ENCODE measurements at regions not wholly inside any gene's neighbourhood (a gene's known extent, or its start where the extent isn't known, plus 50 kb on each side); places are given as distances from the start of the nearest gene placed in this dataset.

DNA sequence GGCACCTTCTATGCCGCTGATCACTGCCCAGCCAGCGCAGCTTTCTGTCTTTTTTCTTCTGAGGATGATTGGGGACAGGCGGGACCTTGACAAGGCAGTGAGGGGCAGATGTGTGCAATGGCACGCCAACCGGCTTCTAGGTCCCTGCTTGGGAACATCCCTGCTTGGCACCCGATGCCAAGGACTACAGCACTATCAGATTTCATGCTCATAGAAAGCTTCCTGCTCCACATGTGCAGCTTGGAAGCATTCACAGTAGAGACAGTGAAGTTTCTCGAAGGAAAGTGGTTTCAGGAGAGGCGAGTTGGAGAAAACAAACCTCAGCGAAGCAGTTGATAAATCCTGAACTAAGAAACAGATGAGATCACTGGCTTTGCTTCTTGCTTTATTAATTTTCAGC, 267.5 kb upstream of the HABP2 start:
- no peak for ATAC-seq
- DNase-seq (ENCODE audit: low spot score), result no peak

DNA sequence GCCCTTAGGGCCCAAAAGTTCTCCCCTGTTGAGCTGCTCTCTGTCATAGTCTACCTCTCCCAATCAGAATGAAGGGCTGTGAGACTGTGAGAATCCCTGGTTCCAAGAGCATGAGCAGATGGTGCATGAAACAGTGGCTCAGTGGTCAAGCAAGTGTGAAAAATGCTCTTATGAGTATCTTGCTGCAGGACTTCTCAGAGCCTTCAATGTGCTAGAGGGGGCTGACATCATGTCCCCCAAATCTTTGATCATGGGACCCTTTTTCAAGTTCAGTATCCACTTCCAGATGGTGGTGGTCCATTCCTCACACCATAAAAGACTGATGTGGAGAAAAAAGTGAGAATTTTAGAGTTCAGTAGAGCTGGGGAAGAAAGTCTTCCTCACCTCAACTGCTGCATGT, 265.3 kb upstream of the HABP2 start:
- ATAC-seq, result no peak
- no peak for DNase-seq (ENCODE audit: low spot score)

DNA sequence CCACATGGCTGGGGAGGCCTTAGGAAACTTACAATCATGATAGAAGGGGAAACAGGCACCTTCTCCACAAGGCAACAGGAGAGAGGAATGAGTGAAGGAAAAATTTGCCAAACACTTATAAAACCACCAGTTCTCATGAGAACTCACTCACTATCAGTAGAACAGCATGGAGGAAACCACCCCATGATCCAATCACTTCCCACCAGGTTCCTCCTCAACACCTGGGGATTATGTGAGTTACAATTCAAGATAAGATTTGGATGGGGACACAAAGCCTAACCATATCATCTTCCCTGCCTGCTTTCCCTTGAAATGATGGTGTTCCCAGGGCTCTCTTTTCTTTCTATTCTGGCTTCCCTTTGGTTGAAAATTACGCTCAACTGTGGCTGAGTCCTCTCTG, 262.7 kb upstream of the HABP2 start:
- no peak for ATAC-seq
- DNase-seq (ENCODE audit: low spot score), result no peak

DNA sequence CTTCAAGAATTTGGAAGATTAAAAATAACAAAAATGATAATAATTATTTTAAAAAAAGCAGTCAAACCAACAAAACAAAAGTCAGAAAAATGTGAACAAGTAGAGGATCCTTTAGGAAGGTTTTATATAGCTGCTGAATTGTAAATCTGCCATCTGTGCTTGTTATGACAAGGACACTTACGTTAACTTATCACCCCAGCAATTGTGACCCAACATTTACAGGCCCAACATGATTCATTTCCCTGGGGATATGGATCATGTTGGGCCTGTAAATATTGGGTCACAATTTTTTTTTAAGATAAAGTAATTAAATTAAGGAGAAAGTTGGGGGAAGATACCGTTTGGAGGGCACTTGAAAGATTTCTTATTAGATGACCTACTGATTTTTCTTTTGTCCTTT, 261.4 kb upstream of the HABP2 start:
- ATAC-seq (no peak), DNase-seq (ENCODE audit: low spot score) (no peak)

DNA sequence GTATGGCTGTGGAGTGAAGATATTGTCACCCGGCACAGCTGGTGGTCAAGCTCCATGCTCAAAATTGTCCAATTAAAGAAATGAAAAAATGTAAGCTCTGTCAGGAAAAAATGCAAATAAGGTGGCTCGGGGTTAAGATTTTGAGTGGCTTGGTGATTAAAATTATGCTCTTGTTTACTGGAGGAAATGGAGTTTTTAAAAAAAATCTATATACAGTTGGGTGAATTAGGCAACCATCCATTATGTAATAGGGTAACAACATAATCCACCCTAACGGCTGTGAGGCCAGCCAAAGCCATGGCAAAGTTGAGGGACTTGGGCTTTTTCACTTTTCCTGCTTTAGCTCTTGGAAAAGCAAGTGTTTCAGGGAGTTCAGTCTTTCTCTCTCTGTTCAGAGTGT, 260.8 kb upstream of the HABP2 start:
- ATAC-seq (no peak), DNase-seq (ENCODE audit: low spot score) (no peak)

DNA sequence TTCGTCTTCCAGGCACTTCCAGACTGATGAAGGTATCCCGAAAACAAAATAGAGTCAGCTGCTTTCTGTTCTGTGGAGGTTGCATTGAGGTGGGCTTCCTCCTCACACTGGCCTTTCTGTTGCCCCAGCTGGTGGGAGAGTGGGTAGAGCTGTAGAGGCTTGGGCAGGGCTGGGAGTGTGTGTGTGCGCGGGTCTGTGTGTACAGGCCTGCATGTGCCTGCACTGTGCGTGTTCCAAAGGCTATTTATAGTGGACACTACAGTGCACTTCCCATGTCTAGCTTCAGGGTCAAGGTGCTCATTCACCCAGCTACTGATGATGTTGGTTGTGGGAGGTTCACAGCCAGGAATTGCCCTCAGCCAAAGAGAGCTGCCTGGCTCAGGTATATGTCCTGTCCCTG, 260.1 kb upstream of the HABP2 start:
- no peak for DNase-seq (ENCODE audit: low spot score)
- no peak for ATAC-seq

DNA sequence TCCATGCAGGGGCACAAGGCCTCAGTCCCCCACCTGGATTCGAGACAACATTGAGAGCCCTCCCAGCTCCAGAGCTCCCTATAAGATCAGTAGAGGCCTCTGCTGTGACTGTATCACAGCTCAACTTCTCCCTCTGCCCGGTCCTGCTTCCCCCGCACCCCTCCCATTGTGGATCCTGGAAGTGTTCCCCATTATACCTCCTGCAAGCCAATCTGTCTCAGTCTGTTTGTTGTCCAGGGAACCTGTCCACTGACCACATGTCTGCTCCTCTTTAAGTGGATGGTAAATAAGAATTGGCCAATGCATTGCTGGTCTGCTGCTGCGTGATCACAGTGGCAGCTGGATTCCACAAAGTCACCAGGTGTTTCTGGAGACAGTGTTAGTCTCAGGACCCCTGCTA, 259.7 kb upstream of the HABP2 start:
- DNase-seq (ENCODE audit: low spot score), result no peak

DNA sequence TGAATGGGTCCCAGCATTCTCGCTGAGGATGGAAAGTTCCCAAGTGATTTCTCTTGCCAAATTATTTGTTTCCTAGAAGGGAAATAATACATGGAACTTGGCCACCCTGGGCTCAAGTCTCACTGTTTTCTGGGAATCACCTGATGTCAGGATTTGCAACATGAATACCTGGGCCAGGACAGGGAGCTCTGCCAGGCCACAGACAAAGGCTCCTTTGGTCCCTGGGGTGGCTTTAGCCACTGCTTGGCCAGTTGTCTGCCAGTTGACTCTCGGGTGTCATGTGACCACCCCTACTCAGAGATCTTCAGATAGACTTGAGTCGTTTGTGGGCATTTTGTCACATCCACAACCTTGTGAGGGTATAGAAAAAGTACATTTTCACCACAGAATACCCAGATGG, 258.0 kb upstream of the HABP2 start:
- ATAC-seq (no peak), DNase-seq (ENCODE audit: low spot score) (no peak)

More for the DNA sequence above, 259.7 kb upstream of the HABP2 start:
- ATAC-seq, result no peak

DNA sequence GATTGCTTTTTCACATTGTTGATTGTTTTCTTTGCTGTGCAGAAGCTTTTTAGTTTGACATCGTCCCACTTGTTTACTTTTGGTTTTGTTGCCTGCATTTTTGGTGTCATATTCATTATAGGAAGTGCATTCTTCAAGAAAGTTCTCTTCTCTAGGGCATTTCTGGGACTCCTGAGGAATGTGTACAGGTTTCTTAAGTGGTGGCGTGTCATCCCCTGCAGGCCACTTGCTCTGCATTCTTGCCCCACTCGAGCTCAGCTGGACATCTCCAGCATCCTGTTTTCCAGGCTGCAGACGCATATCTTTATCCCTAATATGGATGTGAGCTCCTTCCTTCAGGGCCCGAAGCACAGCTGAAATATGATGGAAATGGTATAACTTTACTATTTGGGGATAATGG, 255.6 kb upstream of the HABP2 start:
- ATAC-seq, result no peak

DNA sequence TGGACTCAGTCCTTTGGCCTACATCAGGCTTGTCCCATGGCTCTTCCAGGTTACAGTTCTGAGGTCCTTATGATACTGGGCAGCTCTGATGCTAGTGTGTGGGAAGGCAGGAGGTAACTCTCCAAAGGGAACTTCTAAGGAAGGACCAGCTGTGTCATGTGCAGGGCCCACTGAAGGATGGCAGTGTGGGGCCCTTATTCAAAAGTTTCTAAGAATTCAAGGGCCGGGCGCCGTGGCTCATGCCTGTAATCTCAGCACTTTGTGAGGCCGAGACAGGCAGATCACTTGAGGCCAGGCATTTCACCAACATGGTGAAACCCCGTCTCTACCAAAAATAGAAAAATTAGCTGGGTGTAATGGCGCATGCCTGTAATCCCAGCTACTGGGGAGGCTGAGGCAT, 254.2 kb upstream of the HABP2 start:
- ATAC-seq (no peak), DNase-seq (ENCODE audit: low spot score) (no peak)

More for the DNA sequence above, 255.6 kb upstream of the HABP2 start:
- DNase-seq (ENCODE audit: low spot score), result no peak

DNA sequence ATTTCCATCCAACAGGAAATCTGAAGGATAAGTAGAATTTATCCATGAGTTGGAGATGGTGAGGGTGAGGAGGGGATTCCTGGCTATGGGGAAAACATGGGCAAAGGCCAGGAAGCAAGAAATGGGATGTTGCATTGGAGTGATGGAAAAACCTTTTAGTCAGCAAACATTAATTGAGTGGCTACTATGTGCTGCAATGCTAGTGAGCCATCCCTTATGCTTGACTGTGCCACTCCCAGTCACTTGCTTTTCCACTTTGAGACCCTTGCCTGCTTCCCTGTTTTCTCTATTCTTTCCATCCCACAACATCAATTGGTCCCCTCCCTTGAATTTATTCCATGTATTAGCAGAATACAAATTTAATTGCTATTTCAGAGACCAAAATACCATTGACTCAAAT, 252.7 kb upstream of the HABP2 start:
- ATAC-seq, result no peak

DNA sequence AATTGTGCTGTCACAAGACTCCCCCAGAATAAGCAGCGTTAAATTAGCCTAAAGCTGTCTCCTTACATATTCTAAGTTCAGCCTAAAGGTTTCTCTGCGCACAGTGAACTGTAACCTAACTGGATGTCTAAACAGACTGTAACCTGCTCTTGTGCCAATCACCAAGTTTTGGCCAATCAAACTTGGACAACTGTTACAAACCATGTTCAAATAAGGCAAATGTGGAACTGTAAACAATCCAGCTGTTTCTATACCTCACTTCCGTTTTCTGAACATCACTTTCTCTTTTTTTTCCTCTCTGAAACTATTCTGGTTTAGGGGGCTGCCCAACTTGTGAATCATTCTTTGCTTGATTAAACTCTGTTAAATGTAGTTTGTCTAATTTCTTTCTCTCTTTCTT, 252.2 kb upstream of the HABP2 start:
- no peak for ATAC-seq
- no peak for DNase-seq (ENCODE audit: low spot score)

More for the DNA sequence above, 252.7 kb upstream of the HABP2 start:
- DNase-seq (ENCODE audit: low spot score), result no peak

DNA sequence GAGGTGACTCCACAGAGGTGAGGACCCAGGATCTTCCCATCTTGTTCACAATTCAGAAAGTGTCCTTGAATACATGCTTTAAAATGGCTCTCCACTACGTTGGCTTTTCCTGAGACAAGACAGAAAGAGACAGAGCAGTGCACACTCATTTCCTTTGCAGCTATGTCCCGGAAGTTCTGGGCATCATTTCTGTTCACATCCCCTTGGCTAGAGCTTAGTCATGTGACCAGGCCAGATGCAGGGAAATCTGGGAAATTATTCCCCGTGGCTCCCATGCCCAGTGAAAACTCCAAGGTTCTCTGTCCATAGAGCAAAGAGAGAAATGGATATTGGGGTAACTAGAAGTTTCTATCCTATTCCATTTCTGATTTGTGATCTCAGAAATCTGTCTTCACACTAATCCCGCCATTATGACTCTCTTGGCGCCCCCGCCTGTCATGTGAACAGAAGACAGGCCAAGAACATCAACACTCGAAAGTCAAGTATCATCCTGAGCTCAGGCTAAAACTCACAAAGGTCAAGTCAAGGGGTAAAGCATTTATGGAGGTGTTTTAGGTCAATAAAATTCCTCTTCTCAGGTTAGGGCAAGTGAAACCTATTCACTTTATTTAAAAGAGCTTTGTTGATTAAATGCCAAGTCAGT, 251.4 kb upstream of the HABP2 start:
- DNase-seq (ENCODE audit: low spot score) (no peak), ATAC-seq (no peak)

DNA sequence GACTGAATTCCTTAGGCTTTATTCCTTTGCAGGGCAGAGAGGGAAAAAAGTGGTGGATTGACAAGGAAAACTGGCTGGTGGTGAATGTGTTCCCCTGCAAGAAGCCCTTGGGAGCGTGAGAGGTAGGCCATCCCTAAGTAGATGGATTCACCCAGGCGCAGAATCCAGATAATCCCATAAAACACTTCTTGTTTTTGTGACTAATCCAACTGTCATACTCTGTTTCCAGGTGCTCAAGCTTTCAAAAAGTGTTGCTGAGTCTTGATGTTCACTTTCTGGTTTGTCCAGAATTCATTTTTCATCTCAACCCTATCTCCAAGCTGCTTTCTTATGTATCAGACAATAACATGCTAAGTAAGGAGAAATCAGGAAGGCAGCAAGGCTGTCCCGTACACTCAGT, 250.8 kb upstream of the HABP2 start:
- ATAC-seq (no peak), DNase-seq (ENCODE audit: low spot score) (no peak)

DNA sequence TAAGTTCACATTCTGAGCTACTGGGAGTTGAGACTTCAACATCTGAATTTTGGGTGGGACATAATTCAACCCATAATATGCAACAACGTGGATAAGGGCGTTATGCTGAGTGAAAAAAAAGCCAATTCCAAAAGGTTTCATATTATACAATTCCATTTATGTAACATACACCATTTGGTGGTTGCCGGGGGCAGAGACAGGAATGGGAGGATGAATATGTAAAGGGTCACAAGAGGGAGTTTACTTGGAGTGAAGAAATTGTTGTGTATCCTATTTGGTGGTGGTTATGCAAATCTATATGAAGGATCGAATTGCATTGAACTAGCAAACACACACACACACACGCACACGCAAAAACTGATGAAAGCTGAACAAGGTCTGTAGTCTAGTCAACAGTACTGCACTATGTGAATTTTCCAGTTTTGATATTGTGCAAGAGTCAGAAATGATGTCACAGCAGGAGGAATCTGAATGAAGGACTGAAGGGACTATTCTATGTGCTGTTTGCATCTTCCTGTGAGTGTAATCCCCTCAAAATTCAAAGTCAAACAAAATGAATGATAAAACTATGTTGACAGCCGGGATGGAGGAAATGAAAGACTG, 249.2 kb upstream of the HABP2 start:
- ATAC-seq (no peak), DNase-seq (ENCODE audit: low spot score) (no peak)

DNA sequence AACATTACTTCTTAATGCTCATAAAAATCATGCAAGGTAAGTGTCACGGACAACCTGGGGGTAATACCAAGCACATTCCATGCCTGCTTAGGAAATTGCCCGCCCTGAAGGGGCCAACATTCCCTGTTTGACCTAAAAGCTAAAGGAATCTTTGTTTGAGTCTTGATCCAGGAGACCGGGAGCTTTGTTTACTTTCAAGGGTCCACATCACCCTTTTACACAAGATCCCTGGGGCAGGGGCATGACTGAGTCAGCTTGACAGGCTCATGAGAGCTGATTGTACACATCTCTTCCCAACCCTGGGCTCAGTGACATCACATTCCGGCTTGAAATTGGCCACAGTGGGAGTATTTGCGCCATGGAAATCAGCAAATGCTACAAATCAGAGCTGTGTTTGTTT, 248.1 kb upstream of the HABP2 start:
- no peak for ATAC-seq

DNA sequence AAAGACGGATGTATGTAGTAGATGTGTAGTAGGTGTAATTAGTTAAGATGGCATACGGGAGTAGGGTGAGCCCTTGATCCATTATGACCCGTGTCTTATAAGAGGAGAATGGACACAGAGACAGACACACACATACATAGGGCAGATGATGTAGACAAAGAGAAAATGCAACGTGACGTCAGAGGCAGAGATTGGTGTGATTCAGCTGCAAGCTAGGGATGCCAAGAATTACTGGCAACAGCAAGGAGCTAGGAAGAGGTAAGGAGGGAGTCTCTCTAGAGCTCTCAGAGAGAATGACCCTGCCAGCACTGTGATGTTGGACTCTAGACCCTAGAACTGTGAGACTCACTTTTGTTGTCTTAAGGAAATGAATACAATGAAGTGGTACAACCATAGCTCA, 247.0 kb upstream of the HABP2 start:
- no peak for DNase-seq (ENCODE audit: low spot score)
- no peak for ATAC-seq

More for the DNA sequence above, 248.1 kb upstream of the HABP2 start:
- no peak for DNase-seq (ENCODE audit: low spot score)

DNA sequence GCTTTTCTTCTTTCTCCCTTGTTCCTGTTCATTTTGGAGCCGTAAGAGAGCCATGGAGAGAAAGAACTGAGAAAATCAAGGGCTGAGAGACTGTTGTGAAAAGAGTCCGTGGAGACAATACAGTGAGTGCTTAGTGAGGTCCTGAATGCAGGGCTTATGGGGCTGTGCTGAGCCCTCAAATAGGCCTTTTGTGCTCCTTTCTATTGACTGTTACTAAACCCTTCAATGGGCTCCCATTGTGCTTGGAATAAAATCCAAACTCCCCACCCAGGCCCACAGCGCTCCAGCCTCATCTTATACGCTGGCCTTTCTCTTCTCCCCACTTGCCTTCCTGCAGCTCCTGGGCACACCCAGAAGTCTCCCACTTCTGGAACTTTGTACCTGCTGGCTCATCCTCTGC, 243.1 kb upstream of the HABP2 start:
- ATAC-seq, result no peak
- no peak for DNase-seq (ENCODE audit: low spot score)

DNA sequence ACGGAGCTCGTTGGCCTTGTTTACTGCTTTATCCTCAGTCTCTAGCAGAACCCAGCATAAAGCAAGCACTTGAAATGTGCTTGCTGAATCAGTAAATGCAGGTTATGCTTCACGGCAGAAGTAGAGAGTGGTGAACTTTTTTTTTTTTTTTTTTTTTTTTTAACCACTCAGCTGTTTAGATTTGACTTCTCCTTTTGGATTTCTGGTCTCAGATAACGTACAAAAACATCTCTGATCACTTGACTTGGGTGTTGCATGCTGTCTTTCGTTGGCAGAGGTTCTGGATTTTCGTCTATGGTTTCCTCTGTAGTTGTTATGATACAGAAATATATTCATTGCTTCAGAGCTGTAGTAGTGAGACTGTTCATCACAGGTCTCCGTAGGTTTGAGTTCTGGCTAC, 242.5 kb upstream of the HABP2 start:
- ATAC-seq, result no peak
- DNase-seq (ENCODE audit: low spot score), result no peak

DNA sequence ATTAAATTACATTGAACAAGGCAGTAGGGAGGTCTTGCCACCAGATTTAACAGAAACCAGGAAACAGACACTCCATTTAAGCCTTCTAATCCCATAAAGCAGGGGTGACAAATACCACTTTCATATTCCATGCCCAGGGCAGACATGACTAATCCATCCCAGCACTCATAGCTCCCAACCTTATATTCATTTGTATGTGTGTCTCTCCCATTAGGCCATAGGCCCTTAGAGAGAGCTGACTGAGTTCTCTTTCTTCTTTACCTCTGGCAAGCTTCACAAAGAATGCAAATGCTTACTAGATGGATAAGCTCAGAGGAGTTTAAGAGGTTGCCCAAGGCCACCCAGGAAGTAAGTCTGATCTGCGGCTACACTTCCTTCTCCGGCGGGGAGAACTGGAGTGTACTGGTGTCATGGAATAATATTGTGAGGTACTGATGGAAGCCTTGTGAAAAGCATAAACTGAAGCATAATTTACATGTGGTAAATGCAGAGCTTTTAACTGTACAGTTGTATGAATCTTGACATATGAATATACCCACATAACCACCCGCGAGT, 239.7 kb upstream of the HABP2 start:
- ATAC-seq (no peak), DNase-seq (ENCODE audit: low spot score) (no peak)

DNA sequence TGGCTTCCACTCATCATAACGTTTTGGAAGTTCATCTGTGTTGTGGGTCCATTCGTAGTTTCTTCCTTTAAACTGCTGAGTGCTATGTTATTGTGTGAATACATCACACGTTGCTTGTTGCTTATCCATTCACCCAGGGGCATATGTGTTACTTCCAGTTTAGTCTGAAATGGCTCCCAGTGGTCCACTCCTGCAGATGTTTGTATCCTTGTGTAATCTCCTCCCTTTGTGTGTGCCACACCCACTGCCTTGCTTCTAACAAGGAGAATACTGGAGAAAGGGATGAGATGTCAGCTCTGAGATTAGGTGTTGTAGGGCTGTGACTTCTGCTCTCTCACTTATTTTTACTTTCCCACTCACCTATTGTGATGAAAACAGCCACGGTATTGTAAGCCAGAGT, 239.1 kb upstream of the HABP2 start:
- ATAC-seq, result no peak

DNA sequence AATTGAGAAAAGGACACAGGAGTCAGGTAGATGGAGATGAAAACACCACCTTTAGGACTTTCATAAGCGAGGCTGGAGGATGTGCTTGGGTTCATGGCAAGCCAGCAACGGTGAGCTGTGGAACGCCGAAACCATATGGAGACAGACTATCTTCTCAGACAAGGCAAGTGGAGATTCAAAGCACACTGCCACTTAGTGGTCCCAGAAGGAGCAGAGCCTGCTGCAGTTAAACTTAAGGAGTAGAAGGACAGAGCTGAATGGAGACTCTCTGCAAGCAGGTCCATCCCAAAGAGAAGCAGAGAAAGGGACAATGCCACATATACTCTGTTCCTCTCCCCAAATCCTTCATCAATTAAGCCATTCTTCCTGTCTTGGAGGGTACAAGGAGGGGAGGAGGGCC, 236.3 kb upstream of the HABP2 start:
- ATAC-seq (no peak), DNase-seq (ENCODE audit: low spot score) (no peak)

More for the DNA sequence above, 239.1 kb upstream of the HABP2 start:
- DNase-seq (ENCODE audit: low spot score), result no peak

DNA sequence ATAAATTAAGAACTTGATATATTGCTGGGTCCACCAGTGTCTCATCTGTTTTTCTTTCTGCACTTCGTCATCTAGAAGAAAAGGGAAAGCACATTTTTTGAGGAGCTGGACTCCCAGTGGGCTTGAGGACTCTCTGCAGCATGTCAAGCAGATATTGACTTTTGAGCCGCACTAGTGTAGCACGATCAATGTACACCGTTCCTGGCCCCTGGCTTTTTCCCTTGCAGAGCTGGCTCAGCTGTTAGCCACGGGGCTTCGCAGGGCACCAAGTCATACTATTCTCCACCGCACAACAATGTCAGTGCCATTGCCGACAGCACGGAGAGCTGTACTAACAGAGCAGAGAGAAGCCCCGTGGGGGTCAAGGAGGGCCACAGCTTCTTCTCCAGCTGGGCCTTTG, 235.4 kb upstream of the HABP2 start:
- DNase-seq (ENCODE audit: low spot score) (no peak), ATAC-seq (peak; percentile 76)
